ENCODE measurements at regions not wholly inside any gene's neighbourhood (a gene's known extent, or its start where the extent isn't known, plus 50 kb on each side); places are given as distances from the start of the nearest gene placed in this dataset.

DNA sequence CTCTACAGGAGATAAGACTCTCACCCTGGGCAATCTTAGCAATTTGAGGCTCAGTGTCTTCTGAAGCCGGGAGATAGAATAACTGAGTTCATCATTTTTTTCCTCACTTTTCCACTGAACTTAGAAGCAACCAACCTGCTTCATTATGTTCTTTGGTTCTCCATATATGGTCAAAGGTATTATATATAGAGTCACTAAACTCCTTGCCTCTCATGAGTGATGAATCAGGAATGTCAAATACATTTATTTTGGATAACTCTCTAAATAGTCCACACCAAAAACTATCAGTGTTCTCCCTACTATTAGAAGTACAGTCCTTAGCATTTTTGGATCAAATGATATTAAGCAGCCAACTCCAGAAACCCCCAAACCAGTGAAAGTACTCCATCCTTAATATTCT, 421.5 kb upstream of the EPHA5 start:
- no peak for DNase-seq (ENCODE audit: low read depth)
- no peak overlapping the region for H3K4me3 ChIP-seq (ENCODE audit: low read depth, low read length)
- TF ChIP-seq, protein P1, sequence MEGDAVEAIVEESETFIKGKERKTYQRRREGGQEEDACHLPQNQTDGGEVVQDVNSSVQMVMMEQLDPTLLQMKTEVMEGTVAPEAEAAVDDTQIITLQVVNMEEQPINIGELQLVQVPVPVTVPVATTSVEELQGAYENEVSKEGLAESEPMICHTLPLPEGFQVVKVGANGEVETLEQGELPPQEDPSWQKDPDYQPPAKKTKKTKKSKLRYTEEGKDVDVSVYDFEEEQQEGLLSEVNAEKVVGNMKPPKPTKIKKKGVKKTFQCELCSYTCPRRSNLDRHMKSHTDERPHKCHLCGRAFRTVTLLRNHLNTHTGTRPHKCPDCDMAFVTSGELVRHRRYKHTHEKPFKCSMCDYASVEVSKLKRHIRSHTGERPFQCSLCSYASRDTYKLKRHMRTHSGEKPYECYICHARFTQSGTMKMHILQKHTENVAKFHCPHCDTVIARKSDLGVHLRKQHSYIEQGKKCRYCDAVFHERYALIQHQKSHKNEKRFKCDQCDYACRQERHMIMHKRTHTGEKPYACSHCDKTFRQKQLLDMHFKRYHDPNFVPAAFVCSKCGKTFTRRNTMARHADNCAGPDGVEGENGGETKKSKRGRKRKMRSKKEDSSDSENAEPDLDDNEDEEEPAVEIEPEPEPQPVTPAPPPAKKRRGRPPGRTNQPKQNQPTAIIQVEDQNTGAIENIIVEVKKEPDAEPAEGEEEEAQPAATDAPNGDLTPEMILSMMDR (IDR thresholded peaks at IDR 0.05; ENCODE audit: low read depth, low read length, missing control alignments): no peak
- in situ Hi-C loops (cut with HindIII; ENCODE audit: low sequenced_read_pairs): no loop called here

DNA sequence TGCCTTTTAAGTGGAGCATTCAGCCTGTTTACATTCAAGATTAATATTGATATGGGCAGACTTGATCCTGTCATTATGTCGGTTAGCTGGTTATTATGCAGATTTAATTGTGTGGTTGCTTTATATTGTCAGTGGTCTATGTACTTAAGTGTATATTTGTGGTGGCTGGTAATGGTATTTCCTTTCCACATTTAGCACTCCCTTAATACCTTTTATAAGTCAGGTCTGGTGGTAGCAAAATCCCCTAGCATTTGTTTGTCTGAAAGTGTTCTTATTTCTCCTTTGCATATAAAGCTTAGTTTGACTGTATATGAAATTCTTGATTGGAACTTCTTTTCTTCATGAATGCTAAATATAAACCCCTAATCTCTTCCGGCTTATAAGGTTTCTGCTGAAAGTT, 403.7 kb upstream of the EPHA5 start:
- no peak for DNase-seq (ENCODE audit: low read depth)
- in situ Hi-C loops (cut with HindIII; ENCODE audit: low sequenced_read_pairs): no loop called here
- H3K4me3 ChIP-seq (ENCODE audit: low read depth, low read length): no peak overlapping the region
- TF ChIP-seq, protein P1 (IDR thresholded peaks at IDR 0.05; ENCODE audit: low read depth, low read length, missing control alignments): no peak

DNA sequence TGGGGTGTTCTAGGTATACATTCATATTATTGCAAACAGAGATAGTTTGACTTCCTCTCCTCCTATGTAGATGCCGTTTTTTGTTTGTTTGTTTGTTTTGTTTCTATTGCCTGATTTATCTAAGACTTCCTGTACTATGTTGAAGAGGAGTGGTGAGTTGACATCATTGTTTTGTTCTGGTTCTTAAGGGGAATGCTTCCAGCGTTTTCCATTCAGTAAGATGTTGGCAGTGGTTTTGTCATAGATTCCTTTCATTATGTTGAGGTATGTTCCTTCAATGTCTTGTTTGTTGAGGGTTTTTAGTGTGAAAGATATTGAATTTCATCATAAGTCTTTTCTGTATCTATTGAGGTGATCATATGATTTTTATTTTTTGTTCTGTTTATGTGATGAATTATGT, 401.6 kb upstream of the EPHA5 start:
- TF ChIP-seq, protein P1 (IDR thresholded peaks at IDR 0.05; ENCODE audit: low read depth, low read length, missing control alignments): no peak
- in situ Hi-C loops (cut with HindIII; ENCODE audit: low sequenced_read_pairs): no loop called here
- DNase-seq (ENCODE audit: low read depth): peak; percentile 16
- no peak overlapping the region for H3K4me3 ChIP-seq (ENCODE audit: low read depth, low read length)

DNA sequence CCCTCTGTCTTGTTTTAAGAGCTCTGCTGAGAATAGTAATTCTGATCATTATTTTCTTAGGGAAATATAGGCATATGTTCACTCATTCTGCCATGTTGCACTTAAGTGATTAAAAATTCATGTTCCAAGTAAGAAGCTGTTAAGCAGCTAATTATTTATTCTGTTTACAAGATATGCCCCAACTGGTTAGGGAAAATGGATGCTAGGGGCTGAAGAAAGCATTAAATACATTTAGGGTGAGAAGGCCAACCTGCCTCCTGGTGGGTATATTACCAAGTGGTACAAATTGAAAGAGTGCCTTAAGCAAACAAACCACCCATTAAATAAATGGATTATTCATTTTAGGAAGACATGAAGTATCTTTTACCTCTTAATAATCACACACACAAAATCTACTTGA, 392.6 kb upstream of the EPHA5 start:
- in situ Hi-C loops (cut with HindIII; ENCODE audit: low sequenced_read_pairs): no loop called here
- no peak for DNase-seq (ENCODE audit: low read depth)
- TF ChIP-seq, protein P1 (IDR thresholded peaks at IDR 0.05; ENCODE audit: low read depth, low read length, missing control alignments): no peak
- no peak overlapping the region for H3K4me3 ChIP-seq (ENCODE audit: low read depth, low read length)

DNA sequence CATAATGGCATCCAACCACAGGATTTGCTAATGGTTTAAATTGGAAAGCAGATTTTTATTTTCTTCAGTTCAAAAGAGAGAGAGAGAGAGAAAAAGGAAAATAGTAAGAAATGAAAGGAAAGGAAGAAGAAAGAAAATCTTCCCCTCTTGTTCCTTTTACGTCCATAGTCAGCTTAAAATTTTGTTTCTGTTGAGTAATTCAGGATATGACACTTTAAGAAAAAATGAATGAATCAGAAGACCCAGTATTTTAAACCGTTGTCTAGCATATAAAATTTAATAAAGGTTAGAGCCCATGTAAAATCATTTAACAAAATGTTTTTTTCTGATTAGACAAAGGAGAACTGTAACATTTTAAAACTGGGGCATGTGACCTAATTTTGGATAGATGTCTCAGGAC, 391.8 kb upstream of the EPHA5 start:
- TF ChIP-seq, protein P1 (IDR thresholded peaks at IDR 0.05; ENCODE audit: low read depth, low read length, missing control alignments): no peak
- no peak overlapping the region for H3K4me3 ChIP-seq (ENCODE audit: low read depth, low read length)
- no peak for DNase-seq (ENCODE audit: low read depth)
- in situ Hi-C loops (cut with HindIII; ENCODE audit: low sequenced_read_pairs): no loop called here

DNA sequence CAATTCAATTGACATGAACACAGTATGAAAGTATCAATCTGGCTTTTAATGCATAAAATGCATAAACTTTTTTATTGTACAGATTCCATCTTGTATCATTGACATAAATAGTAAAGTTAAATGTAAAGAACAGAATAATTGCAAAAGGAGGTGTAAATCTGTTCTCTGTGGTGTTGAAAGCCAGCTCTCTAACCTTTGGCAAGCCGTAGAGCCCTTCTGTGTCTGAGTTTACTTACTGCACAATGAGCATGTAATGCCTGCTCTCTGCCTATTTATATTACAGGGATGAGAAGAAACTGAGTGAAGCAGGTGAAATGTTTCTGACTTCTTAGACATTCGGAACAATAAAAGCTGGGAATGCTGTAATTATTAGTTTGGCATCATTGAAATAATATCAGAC, 389.3 kb upstream of the EPHA5 start:
- in situ Hi-C loops (cut with HindIII; ENCODE audit: low sequenced_read_pairs): no loop called here
- no peak for DNase-seq (ENCODE audit: low read depth)
- TF ChIP-seq, protein P1 (IDR thresholded peaks at IDR 0.05; ENCODE audit: low read depth, low read length, missing control alignments): no peak
- no peak overlapping the region for H3K4me3 ChIP-seq (ENCODE audit: low read depth, low read length)

DNA sequence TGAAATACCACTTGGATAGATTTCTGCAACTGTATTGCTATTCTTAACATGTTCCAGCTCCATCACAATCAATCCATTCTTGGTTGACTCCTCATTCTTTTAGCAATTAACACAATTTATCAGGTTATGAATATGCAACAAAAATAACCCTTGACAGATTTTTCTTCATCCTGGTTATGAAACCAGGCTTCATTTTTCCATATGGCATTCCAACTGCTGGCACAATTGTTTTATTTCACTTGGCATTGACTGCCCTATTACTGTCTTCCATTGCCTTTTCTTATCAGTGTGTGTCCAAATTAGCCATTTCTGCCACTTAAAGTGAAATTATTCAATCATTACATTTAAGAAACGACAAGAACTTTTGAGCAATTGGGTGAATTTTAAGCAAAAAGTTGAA, 388.8 kb upstream of the EPHA5 start:
- TF ChIP-seq, protein P1 (IDR thresholded peaks at IDR 0.05; ENCODE audit: low read depth, low read length, missing control alignments): no peak
- H3K4me3 ChIP-seq (ENCODE audit: low read depth, low read length): no peak overlapping the region
- in situ Hi-C loops (cut with HindIII; ENCODE audit: low sequenced_read_pairs): no loop called here
- DNase-seq (ENCODE audit: low read depth): no peak

All from astrocyte of the cerebellum (primary cell).